ELR (cell line): ENCODE measurements at regions not wholly inside any gene's neighbourhood (a gene's known extent, or its start where the extent isn't known, plus 50 kb on each side); places are given as distances from the start of the nearest gene placed in this dataset.

Source experiments
- DNase-seq: peaks from one replicate; pipeline ENCODE4 v3.0.0-alpha.2; 2015; ENCODE audit warnings: low read depth

DNA sequence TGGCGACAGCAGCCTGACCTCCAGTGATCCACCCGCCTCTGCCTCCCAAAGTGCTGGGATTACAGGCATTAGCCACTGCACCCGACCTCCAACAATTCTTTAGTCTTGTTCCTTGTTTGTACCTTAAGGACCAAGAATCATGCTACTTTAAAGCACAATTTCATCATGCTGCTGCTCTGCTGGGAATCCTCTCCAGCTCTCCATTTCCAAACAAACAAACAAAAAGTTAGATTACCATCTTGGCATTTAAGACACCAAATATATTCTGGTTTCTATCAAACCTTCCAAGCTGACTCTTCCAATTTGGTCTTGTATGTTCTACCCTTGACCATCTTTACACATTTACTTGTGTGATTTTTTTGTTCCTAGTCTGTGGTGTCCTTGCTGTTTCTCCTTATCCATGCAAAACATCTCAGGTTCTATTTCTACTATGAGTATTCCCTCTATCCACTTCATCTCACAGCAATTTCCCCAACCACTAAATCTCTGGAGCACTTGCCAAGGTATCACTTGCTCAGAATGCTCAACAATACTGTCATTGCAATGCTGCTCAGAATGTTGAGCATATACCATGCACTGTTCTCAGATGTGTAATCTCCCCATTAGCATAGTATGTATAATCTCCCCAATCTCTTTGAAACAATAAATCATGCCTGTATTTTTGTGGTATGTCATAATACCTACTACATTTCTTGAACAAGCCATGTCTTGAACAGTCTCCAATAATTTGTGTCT lies 73.2 kb upstream of the GALNT5 start:
- DNase-seq: peak; percentile 30

DNA sequence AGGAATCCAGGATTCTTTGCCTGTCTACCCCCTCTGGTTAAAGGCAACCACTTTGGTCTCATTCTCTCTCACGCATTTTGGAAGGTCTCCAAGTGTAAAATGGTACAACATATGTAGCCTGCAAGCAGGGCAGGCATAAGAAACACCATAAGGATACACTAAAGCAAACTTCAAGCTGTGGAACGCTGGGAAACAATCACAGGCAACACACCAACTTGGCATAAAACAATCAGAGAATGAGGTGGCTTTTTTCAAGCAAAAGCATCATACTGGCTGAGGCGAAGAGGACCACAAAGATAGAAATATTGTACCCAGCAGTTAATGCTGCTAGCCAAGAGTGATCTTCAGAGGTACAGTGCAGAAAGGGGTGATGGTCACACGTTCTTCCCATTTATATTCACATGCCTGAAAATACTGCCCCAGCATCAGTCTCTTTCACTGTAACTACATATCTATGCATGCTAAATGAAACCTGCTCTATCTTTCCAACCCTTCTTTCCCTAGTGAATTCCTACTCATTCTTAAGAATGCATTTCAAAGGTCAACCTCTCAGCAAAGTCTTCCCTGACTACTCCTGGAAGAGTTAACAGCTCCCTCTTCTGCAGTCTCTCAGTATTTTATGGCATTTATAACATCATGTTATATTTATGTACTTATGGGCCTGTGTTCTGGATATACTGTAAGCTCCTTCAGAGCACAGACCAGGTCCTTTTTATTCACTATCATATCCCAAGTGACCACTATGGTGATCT lies 71.9 kb upstream of the GALNT5 start:
- DNase-seq: peak; percentile 13

DNA sequence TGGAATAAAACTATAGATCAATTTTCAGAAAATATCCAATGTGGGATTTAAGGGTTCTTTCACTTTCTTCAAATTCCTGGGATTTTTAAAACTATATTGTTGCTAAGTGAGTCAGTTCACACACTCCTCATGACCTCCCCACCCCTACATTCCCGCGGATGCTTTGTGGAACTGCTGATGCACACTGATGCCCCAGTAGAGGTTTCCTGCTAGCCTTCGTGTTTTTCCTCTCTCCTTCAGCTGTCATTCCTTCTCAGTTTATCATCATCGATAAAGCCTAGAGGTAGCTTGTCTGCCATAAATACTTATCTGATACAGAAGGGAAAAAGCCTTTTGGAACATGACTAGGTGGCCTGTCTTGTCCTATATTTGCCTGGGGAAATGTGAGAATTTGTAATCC lies 67.4 kb upstream of the GALNT5 start:
- DNase-seq: peak; percentile 94

GRCh38 chr2:157191186-157191585 lies 66.3 kb upstream of the GALNT5 start:
- no peak for DNase-seq

- no peak for DNase-seq
Observed at GRCh38 chr2:157192445-157193423, 64.8 kb upstream of the GALNT5 start.

DNA sequence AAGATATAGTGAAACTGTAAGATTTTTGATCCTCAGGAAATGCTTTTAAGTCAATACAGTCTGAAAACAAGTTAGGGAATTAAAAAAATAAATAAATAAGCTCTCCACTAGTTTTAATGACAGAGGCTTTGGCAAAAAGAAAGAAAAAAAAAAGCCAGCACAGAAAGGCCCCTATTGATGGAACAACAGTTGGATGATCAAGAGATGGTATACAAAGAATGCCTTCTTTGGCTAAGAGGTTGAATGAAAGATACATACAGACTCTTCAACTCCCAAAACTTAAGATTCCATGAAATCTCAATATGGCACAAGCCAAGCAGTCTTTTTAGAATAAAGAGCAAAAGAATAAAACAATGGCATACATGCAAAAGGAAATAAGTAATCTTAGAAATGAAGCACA lies 64.0 kb upstream of the GALNT5 start:
- DNase-seq: no peak

- peak; percentile 73 for DNase-seq
Observed at GRCh38 chr2:157194097-157194688, 63.3 kb upstream of the GALNT5 start.

GRCh38 chr2:157194844-157195243 lies 62.7 kb upstream of the GALNT5 start:
- DNase-seq: no peak

- DNase-seq: no peak
Observed at GRCh38 chr2:157196956-157197355, 60.5 kb upstream of the GALNT5 start.

DNA sequence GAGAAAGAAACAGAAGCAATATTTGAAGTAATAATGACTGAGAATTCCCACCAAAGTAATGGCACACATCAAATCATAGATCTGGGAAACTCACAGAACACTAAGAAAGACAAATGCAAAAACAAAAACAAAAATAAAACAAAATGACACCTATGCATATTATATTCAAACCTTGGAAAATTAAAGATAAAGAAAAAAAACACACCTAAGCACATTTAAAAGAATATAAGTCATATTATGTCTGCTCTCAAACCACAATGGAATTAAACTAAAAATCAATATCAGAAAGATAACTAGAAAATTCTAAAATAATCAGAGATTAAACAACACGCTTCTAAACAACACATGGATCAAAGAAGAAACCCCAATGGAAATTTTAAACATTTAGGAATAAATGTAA lies 59.7 kb upstream of the GALNT5 start:
- no peak for DNase-seq

GRCh38 chr2:157203651-157204050 lies 53.9 kb upstream of the GALNT5 start:
- DNase-seq: no peak

DNA sequence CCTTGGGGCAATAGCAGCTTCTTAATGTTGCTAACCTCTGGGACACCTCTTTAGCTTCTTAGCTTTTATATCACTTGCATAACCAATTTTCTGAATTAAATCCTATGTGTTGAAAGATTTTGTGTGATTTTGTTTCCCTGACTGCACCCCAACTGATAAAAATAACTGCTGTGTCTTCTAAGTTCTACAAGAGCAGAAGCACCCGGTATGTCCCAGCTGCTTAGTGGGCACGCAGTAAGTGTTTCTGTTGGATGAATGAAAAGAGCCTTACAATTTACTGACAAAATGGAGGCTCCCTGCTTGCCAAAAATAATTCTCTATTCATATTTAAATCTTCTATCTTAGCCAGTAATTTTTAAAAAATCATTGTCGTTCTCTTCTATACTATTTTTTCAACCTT lies 53.1 kb upstream of the GALNT5 start:
- no peak for DNase-seq

GRCh38 chr2:157206916-157207315 lies 50.6 kb upstream of the GALNT5 start:
- no peak for DNase-seq
